DMS53 treated with DMSO at 0.1 percent for 48 hours (cell line): ENCODE measurements at regions not wholly inside any gene's neighbourhood (a gene's known extent, or its start where the extent isn't known, plus 50 kb on each side); places are given as distances from the start of the nearest gene placed in this dataset.
"Not testable (repeated sequence)": the region's sequence is repeated elsewhere in the genome, so short reads cannot be mapped to it uniquely, and the experiment has no call there.

Source experiments
- DNase-seq: peaks from one replicate; lab custom pipeline; 2025; ENCODE audit not compliant: unreplicated experiment; lab: John Stamatoyannopoulos, UW

DNA sequence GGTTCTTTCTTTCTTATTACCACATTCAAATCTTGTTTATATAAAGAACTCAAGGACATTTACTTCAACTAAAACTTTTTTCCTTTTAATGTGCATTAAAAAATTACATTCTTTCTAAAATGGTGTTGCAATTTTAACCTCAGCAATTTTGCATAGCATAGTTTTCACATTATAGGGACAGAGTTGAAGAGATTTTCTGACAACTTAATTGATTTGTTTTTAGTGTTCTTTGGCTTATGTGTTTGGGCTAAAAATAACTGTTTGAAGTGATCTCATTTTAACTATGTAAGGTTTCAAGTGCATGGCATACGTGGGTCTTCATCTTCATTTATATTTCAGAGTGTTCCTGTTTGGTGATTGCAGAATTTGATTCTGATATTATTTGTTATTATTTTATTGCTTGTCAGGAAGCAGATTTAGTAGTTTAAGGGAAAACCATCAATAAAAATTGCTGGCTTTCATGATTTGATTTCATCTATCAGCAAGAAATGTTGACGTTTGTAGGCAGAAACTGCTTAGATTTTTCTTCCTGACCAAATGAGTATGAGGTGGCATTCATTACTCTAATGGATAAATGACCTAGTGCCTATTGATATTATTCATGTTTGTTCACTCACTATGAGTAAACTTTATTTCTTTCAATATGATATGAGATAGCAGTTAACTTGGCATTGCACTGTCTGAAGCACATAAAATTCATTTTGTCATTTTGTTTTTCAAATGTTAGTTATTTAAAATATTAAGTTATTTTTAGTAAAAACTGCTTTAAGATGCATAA, 398.4 kb downstream of the NUP35 start:
- DNase-seq = no peak

GRCh38 chr2:183530333-183530901, 406.2 kb downstream of the NUP35 start:
- peak; percentile 13 for DNase-seq

GRCh38 chr2:183532514-183532913, 408.3 kb downstream of the NUP35 start:
- DNase-seq = peak; percentile 78

DNA sequence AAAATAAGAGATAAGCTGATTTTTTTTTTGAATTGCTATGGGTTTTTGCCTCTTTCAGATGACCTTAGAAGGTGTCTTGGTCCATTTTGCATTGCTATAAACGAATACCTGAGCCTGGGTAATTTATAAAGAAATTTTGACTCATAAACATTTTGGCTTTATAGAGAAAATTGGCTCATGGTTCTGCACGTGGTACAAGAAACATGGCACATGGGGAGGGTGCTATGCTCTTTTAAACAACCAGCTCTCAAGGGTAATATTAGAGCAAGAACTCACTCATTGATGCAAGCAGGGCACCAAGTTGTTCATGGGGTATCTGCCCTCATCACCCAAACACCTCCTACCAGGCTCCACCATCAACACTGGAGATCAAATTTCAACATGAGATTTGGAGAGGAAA, 408.8 kb downstream of the NUP35 start:
- DNase-seq = no peak

- DNase-seq = no peak
These were observed 412.0 kb downstream of the NUP35 start for GRCh38 chr2:183536290-183536689.

DNA sequence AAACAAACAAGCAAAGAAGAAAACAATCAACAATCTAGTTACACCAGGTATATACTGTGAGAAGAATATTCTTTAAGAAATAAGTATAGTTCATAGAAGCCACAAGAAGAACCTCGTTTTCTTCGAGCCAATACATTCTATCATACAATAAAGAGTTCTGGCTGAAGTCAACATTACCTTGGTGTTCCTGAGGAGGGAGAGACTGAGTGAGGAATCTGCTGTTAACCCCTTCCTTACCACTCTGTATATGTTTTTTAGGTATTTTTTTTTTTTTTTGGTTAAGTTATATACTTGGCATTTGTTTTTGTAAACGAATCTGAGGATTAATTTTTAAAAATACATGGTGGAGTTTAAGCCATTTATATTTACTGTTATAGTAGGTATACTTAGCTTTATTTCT, 412.5 kb downstream of the NUP35 start:
- DNase-seq = no peak

DNA sequence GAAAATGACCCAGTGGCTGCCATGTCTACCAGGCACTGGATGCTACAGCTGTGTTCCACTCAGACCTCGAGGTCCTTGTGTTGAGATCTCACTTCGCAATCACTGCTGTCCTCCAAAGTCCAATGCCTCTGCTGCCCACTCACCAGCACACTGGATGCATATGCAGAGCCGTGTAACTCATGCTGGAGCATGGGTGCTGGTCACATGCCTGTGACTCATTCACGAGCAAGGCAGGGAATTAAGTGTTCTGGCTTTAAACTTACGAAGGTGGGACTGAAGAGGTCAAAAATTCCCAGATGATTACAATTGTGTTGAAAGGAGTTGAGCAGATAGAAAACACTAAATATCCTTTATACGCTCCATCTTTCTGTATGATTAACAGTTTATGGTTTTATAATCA, 417.5 kb downstream of the NUP35 start:
- DNase-seq = no peak

- DNase-seq = no peak
These were observed 418.4 kb downstream of the NUP35 start for GRCh38 chr2:183542606-183543005.

DNA sequence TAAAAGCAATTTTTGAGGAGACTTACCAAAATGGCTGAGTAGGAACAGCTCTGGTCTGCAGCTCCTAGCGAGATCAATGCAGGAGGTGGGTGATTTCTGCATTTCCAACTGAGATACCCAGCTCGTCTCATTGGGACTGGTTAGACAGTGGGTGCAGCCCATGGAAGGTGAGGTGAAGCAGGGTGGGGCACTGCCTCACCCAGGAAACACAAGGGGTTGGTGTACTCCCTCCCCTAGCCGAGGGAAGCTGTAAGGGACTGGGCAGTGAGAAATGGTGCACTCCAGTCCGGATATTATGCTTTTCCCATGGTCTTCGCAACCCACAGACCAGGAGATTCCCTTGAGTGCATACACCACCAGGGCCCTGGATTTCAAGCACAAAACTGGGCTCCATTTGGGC, 419.0 kb downstream of the NUP35 start:
- no peak for DNase-seq

GRCh38 chr2:183543731-183544130, 419.5 kb downstream of the NUP35 start:
- DNase-seq = peak; percentile 40

GRCh38 chr2:183546560-183547350, 422.5 kb downstream of the NUP35 start:
- DNase-seq = not testable (repeated sequence)

DNA sequence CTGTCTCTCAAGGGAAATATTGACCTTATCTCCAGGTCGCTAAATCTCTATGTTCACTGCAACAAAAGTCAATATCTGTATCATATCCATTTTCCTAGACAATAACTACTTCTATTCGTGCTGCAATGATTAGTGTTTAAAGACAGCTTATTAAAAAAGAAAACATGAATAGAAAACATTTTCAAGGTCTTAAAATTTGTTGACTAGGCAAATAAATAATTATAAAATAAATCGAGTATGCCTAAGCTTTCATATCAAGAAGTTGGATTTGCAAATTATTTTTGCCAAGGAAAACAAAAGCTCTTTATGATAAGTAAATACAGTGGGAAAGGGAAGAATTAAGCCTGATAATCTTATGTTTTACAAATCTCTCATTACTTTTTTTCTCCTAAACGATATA, 428.5 kb downstream of the NUP35 start:
- DNase-seq = no peak

GRCh38 chr2:183564726-183565125, 440.5 kb downstream of the NUP35 start:
- DNase-seq = no peak

DNA sequence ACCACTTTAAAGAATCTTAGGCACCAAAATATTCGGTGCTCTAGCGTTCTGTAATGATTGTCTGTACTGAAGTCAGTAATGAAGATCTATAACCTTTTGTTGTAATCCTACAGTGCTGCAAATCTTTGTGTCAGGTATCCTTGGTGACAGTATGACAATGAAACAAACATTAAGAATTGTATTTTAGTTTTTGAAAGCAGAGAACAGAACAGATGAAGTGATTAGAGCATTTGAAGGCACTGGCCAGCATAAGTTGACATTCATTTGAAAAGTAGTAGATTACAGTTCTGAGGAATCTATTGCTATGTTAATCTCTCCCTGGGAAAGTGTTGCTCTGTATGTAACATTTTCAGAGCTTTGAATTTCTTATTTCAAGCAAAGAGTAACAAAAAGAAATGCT, 451.2 kb downstream of the NUP35 start:
- DNase-seq = no peak

DNA sequence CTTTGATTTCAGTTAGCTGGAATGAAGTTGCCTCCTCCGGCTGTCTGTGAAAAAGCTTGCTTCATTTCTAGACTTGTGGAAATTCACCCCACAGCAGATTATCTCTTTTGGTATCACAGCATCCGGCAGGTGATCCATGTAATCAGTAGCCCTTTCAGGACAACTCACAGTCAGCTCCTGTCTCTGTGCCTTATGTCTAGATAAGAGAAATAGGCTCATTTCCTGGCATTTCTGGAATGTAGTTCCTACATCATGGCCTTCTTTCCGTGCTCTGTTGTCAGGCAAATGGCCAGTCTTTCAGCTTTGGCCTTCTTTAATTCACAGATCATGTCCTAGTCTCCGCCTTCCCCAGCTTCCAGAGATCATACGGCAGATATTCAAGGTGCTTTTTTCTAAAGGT, 455.4 kb downstream of the NUP35 start:
- DNase-seq = no peak

DNA sequence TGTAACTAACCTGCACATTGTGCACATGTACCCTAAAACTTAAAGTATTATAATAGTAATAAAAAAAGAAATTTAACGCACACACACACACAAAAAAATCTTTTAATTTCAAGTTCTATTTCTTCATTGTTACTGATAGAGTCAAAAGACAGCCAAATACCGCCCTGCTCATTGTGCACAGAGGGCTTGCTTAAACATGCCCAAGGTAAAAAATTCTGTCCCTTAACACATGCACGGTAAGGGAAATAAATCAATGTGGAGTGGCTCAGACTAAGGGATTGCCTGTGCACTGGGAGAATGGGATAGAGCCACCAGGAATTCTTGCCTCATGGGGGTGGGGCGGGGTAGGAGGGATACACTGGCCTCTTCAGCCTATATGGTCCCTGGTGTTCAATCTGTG, 468.0 kb downstream of the NUP35 start:
- DNase-seq = no peak

DNA sequence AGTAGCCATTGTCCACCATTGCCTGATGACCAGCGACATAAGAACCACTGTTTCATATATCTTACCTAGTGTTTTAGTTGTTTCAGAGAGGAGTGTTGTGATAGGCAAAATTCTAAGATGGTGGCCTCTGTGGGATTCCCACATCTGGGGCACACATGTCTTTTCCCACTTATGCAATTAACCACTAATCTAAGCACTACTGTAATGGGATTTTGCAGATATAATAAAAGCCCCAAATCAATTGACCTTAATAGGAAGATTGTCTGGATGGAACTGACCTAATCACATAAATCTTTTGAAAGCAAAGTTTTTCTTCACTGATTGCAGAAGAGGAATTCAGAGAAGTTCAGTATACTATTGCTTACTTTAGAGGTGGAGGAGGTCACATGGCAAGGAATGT, 469.9 kb downstream of the NUP35 start:
- no peak for DNase-seq

- no peak for DNase-seq
These were observed 473.6 kb downstream of the NUP35 start for GRCh38 chr2:183597841-183598240.

DNA sequence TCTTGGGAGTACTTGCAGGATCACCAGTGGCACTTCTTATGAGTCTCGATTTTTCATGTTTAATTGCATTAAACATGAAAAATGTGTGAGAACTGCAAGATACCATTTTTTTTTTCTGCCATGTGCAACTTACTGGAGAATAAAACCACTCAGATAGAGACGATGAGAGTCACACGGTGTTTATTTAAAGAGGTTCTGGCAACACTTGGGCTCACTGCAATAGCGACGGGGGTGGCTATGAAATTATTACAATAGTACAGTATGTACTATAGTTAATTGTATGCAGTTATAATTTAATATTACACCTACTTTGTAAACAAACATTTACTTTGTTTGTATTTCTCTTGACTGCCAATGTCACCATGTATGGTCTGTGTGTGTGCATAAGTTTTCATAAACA, 479.8 kb downstream of the NUP35 start:
- DNase-seq = no peak

DNA sequence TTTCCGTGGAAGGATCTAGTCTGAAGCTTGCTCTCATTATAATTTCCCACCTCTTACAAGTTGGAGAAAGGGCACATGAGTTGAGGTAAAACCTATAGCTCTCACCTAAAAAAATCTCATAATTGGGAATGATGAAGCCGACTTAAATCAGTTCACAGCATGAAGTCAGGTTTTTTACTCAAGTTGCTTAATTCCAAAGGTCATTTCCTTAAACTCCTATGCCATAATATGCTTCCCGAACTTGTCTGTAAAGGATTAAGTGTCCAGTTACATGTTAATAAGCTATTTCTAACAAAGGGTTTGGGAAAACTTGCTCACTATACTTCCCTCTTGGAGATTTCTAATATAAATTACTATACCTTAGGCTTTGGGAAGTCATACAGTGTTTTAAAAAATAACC, 481.2 kb downstream of the NUP35 start:
- DNase-seq = no peak

GRCh38 chr2:183606022-183606717, 481.9 kb downstream of the NUP35 start:
- DNase-seq = no peak

DNA sequence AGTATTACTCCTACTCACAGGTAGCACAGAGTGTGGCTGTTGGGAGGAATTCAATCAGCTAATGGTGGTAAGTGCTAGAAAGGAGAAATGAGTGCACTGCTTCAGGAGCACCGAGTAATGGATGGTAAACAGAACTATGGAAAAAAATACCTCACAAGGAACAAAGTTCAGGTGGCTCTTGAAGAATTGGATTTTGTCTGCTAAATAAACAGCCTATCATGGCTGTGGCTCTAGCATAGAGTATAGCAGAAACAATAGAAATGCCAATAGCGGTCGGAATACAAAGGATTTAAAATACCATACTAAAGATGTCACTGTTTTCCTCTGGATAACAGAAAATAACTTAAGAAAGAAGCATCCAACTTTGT, 482.5 kb downstream of the NUP35 start:
- DNase-seq = no peak
